BJ (cell line): ENCODE measurements at regions not wholly inside any gene's neighbourhood (a gene's known extent, or its start where the extent isn't known, plus 50 kb on each side); places are given as distances from the start of the nearest gene placed in this dataset.

Source experiments
- CTCF ChIA-PET: fragments of 350-600 bp; formaldehyde crosslinking; extraction: SDS; loops from one replicate; lab custom pipeline; 2021; ENCODE audit warnings: antibody characterized with exemption, inconsistent platforms; lab: Yijun Ruan, JAX
- POLR2A ChIA-PET: fragments of 300-600 bp; sonication (Branson Sonifier 250); formaldehyde crosslinking; extraction: SDS; loops from one replicate; lab custom pipeline; 2021; ENCODE audit warnings: antibody characterized with exemption; lab: Charles Lee
- DNase-seq: peaks from one replicate; pipeline ENCODE4 v3.0.0-alpha.2; 2011; ENCODE audit warnings: low read depth
- H3K27me3 ChIP-seq: 2 replicates; pipeline ENCODE4 v1.6.0; 2011; ENCODE audit warnings: low read length; ENCODE audit not compliant: control insufficient read depth, insufficient read depth
- H3K36me3 ChIP-seq: 2 replicates; pipeline ENCODE4 v1.5.1; 2011; ENCODE audit warnings: low read length; ENCODE audit not compliant: control insufficient read depth, insufficient read depth
- H3K4me3 ChIP-seq: 2 replicates; pipeline ENCODE4 v1.5.1; 2011; ENCODE audit warnings: low read depth, mild to moderate bottlenecking, control low read depth, low read length
- TF ChIP-seq, protein P1 (sequence below): IDR thresholded peaks from 2 replicates; pipeline ENCODE4 v1.5.1; 2011; ENCODE audit warnings: low read depth, mild to moderate bottlenecking, control low read depth, inconsistent platforms, low read length, moderate library complexity; ENCODE audit not compliant: insufficient read depth

DNA sequence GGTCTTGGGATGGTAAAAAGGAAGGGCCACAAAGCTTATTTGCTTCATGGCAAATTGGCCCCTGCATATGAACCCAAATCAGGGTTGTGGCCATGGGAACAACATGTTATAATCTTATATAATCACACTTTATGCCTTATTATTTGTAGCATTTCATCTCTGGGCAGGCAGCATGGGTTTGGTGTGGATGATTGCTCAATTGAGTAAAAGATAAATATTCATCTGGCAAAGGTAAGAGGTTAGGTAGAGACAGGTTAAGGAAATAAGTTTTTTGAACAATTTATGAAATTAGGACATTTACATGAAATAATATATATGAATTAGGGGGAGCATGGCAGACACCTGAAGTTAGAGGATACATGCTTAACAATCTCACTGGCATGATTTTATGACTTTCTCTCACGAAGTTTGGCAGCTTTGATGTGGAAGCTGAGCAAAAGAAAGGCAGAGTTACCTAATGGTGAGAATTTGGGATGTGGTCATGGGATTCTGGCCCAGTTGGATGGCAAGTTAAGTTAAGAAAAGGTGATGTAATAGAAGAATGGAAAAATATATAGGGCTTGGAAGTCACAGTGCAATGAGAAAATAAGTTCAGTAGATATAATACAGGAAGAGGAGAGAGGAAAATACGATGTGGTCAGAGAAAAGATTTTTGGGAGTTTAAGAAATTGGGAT lies 88.1 kb upstream of the FAM3C start:
- Histone ChIP-seq H3K27me3 (no peaks in the 10 kb centered on the region), H3K36me3 (no peaks in the 10 kb centered on the region), H3K4me3 (no peak overlapping the region)
- no peak for DNase-seq
- TF ChIP-seq, protein P1, sequence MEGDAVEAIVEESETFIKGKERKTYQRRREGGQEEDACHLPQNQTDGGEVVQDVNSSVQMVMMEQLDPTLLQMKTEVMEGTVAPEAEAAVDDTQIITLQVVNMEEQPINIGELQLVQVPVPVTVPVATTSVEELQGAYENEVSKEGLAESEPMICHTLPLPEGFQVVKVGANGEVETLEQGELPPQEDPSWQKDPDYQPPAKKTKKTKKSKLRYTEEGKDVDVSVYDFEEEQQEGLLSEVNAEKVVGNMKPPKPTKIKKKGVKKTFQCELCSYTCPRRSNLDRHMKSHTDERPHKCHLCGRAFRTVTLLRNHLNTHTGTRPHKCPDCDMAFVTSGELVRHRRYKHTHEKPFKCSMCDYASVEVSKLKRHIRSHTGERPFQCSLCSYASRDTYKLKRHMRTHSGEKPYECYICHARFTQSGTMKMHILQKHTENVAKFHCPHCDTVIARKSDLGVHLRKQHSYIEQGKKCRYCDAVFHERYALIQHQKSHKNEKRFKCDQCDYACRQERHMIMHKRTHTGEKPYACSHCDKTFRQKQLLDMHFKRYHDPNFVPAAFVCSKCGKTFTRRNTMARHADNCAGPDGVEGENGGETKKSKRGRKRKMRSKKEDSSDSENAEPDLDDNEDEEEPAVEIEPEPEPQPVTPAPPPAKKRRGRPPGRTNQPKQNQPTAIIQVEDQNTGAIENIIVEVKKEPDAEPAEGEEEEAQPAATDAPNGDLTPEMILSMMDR, result no peak
- POLR2A ChIA-PET, result no interaction called here
- CTCF ChIA-PET, result interaction anchor here (1.1 kb wide), 1 partner anchor 20 kb away, joined by 3 read pairs; no protein-coding TSS in a partner anchor

DNA sequence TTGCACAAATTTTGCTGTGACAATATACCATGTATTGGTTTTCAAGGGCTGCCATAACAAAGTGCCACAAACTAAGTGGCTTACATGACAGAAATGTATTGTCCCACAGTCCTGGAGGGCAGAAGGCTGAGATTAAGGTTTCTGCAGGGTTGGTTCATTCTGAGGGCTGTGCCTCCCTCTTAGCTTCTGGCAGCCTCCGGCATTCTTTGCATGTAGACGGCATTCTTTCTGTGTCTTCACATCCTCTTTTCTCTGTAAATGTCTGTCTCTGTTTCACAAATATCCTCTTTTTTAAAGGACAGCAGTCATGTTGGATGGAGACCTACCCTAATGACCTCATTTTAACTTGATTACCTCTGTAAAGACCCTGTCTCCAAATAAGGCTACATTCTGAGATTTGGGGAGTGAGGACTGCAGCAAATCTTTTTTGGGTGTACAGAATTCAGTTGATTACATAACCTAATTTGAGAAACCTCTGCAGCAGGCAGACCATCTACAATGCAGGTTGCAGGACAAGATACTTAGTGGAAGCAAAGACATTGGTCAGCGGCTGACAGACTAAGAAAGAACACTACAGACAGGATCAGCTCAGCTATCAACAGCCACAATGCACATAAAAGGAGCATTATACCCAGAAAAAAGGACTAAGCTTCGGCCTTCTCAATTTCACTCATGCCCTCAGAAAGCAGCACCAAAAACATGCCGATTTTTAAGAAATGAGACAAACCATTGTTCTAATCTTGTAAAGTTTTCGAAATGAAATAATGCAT lies 84.6 kb upstream of the FAM3C start:
- Histone ChIP-seq H3K36me3 (no peaks in the 10 kb centered on the region), H3K27me3 (no peaks in the 10 kb centered on the region), H3K4me3 (no peak overlapping the region)
- TF ChIP-seq, protein P1, result no peak
- POLR2A ChIA-PET, result no interaction called here
- no peak for DNase-seq
- CTCF ChIA-PET, result interaction anchor here (0.9 to 1.5 kb wide), 4 partner anchors 38 to 114 kb away, joined by 3 to 4 read pairs (median 4); no protein-coding TSS in a partner anchor

DNA sequence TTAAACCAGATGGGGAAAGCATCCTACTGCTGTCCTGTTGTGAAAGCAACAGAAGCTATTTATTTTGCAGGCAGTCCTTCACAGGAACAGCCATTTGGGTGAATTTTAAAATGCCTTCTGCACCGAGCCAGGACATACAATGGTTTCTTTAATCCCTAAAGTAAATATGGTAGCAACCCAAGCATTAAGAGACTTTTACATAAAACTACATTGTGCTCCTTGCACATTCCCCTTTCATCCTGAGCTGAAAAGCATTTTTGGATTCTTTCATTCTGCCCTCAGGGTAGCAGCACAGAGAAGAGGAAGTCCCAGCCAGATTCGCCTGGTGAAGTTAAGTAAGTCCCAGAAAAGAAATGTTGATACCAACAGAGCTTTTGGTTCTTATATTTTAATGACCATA lies 84.0 kb upstream of the FAM3C start:
- TF ChIP-seq, protein P1, result no peak
- ChIA-PET CTCF (interaction anchor here (0.6 to 1.5 kb wide), 4 partner anchors 11 to 113 kb away, joined by 3 to 4 read pairs (median 3); no protein-coding TSS in a partner anchor), POLR2A (no interaction called here)
- Histone ChIP-seq H3K27me3 (no peaks in the 10 kb centered on the region), H3K4me3 (no peak overlapping the region), H3K36me3 (no peaks in the 10 kb centered on the region)
- DNase-seq, result no peak

DNA sequence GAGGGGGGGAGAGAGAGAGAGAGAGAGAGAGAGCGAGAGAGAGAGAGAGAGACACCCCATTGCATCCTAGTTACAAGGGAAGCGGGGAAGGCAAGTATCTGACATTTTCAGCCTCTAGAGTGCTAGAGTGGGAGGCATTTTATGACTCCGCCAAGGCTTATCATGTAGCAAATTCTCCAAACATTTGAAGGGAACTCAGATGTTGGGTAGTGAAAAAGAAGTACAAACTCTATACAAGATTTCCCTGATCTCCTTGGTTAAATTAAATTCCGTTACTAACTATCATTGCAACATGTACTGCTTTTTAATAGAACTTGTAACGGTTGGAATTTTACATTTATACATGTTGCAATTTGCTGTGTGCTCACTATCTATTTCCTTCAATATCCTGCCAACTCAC lies 83.4 kb upstream of the FAM3C start:
- POLR2A ChIA-PET, result no interaction called here
- TF ChIP-seq, protein P1, result no peak
- no peak for DNase-seq
- Histone ChIP-seq H3K36me3 (no peaks in the 10 kb centered on the region), H3K27me3 (no peaks in the 10 kb centered on the region), H3K4me3 (no peak overlapping the region)
- CTCF ChIA-PET, result interaction anchor here (0.6 to 1.5 kb wide), 2 partner anchors 10 to 40 kb away, joined by 3 to 4 read pairs; no protein-coding TSS in a partner anchor

DNA sequence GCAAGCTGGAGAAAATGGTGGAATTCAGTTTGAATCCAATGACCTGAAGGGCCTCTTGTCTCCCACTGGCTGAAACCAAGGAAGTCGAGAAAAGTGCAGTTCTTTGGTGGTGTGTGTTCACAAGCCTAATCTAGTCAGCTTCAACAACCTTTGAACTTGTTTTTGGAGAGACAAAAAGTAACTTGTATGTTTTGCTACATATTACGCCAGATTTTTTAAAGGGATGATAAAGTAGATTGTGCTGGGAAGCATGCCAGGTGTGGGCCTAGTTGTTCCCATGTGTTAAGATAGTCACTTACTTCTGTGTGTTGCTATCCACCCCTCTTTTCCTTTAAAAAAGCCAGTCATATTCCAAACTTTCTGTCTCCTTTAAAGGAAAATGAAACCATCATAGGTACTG lies 79.7 kb upstream of the FAM3C start:
- CTCF ChIA-PET, result interaction anchor here (0.7 kb wide), 1 partner anchor 9 kb away, joined by 4 read pairs; no protein-coding TSS in a partner anchor
- Histone ChIP-seq H3K27me3 (no peaks in the 10 kb centered on the region), H3K4me3 (no peak overlapping the region), H3K36me3 (no peaks in the 10 kb centered on the region)
- TF ChIP-seq, protein P1, result no peak
- POLR2A ChIA-PET, result no interaction called here
- no peak for DNase-seq
